NOMO-1 (cell line): ENCODE measurements at regions not wholly inside any gene's neighbourhood (a gene's known extent, or its start where the extent isn't known, plus 50 kb on each side); places are given as distances from the start of the nearest gene placed in this dataset.

ENCODE experiments used
- DNase-seq, 2 experiments: peaks; one replicate each; lab custom pipeline; 2025; ENCODE audit not compliant: unreplicated experiment in 2 of 2; lab: John Stamatoyannopoulos, UW

DNA sequence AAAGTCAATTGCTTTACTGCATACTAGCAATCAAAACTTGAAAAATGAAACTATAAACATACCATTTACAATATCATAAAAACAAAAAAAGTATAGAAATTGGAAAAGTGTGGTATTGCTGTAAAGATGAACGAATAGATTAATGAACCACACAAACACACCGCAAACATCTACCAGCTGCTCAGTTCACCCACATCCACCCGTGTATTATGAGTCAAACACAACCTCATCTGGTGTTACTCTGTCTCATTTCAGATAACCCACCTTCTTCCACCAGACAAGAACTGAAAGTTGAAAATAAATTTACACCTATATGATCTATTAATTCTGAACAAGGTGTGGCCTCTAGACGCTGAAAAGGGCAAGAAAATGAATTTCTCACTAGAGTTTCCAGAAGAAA, 53.3 kb downstream of the BLID start:
- DNase-seq: no peak

DNA sequence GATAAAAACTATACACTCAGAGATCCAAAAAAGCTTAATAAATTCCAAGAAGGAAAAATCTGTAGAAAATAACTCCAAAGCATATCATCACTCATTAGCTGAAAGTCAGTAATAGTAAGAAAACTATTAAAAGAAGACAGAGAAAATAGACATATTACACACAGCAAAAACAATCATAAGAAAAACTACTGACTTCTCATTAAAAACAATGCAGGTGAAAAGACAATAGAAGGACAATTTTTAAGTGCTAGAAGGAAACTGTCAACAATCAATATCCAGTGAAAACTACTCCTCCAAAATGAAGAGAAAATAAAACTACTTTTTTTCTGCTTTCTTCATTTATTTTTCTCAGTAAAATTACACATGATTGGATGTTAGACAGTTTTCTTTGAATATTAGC, 56.5 kb downstream of the BLID start:
- DNase-seq: no peak

DNA sequence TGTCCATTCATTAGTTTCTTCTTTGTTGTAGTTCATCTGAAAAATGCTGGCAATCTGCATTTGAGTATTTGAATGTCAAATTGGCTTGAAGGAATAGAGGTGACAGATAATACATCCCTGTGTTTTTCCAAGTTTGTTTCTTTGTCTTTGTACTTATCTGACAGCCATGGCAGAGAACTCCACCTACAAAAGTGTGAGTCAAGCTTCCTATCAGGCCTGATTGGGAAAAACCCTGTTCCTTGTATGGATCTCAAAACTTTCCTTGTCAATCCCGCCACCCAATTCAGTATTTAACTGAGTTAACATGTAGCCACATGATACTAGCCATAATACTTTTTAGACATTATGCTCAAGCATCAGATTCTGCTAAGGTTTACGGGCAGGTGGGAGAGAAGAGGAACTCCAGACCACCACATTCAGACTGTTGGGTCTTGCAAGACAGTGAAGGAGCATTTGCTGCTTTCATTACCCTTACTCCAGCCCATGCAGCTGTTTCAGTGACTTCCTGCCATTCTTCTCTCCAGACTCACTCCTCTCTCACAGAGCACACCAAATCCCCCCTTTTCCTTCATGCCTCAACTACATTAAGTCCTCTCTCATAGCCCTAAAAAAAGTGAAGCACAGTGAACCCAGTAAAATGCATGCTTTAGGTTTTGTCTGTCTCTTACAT, 65.9 kb downstream of the BLID start:
- no peak for DNase-seq

DNA sequence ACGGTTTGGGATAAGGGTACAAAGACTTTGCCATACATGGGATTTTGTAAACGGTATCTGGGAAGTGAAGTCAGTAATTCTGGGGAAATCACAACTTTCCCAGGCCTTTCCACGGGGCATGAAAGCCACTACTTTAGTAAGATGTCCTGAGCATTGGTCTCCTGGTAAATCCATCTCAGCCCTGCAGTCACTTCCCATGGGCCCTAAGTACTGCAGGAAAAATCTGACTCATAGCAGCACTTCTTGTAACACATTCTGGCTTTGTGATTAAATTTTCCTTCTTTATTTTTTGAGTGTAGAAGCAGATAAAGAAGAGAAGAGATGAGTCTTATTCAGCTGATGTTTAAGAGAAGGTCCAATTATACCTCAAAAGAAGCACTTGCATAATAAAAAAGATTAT, 67.6 kb downstream of the BLID start:
- DNase-seq: no peak

DNA sequence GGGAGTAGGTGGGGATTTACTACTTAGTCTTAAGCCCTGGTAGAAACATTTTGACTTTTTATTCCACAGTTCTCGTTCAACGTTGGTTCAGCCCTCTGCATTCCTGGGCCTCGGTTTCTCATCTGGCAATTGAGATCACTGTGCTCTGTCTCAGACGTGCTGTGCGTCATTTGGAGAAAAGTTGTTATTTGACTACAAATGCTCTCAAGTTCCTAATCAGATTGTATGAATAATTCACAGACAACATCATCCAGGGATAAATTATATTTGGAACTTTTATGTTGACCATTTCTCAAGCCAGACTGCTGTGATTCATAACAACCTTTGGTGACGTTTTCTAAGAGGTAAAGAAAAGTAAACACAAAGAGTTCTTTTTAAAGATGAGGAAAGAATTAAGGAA, 69.2 kb downstream of the BLID start:
- no peak for DNase-seq

DNA sequence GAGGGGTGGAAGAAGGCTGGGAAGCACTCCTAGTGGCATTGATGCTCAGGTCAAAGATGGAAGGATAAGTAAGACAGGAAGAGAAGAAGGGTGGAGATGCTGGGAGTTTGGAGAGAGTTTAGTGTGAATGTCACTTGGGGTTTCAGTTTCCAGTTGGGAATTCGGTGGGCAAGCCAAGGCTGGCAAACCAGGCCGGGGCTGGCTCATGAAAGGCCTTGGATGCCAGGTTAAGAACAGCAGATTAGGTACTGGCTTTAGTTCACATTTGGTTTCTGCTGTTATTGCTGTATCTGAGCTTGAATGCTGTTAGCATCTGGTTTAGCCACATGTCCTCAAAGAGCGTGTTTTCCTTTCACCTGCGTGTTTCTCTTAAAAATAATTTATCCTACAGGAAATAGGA, 69.6 kb downstream of the BLID start:
- no peak for DNase-seq

DNA sequence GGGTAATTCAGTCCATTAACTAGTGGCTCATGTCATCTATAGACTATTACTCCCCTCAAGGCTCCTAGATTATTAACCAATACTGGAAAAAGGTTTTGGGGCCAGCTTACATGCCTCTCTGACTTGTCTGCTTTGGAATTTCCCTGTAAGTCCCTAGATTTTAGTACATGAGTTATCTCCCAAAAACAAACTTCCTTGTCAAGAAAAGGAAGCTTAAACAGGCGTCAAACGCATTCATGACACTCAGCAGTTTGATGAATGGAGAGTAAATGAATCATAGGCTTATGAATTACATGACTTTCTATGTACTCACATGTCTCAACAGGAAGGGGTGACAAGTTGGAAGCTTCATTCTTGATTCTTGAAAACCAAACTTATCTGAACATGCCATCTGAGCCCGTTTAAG, 70.8 kb downstream of the BLID start:
- DNase-seq: no peak

DNA sequence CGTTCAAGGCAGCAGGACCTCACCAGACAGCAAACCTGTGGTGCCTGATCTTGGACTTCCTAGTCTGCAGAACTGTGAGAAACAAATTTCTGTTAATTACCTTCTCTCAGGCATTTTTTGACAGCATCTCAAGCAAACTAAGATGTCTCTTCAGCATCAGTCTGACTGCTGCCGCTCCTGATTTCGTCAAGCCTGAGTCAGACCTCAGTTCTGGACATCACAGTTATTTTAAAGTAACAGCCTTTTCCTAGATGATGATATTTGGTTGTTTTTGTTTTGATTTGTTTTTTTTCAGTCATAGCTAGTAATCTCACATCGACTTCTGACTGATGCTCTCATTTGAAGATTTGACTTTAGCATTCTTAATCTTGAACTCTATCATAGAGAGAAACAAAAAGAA, 71.9 kb downstream of the BLID start:
- no peak for DNase-seq

DNA sequence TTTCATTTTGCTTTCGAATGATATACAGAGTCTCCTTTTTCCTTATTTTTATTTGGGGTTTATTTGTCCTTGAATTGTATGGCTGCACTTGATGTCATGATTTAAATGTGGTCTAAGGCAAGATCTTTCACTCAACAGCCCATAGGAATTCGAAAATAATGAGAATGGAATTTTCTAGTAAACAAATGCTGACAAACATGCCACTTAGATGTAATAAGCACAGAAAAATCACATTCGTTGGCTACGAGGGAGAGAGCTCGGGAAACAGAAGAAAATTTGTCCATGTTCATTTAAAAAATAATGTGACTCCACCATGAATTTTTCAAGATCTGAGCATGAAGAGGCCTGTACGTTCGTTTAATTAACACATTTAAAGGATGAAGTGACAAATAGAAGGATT, 73.0 kb downstream of the BLID start:
- DNase-seq: no peak

DNA sequence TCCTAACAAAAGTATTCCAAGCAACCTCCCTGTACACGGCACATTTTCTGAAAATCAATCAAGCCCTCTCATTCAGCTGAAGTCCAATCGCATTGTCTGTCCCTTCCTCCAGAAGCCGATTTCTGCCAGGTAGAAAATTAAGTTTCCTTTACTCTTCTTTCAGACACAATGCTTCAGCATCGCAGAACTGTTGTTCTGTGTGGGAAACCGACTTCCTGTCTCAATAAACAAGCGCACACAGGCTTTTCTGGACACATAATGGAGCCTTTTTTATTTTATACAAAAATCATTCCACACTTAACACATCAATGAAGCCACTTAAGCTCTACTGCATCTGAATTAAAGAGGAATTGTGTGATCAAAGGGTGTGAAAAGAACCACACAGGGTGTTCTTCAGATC, 75.6 kb downstream of the BLID start:
- DNase-seq: no peak

DNA sequence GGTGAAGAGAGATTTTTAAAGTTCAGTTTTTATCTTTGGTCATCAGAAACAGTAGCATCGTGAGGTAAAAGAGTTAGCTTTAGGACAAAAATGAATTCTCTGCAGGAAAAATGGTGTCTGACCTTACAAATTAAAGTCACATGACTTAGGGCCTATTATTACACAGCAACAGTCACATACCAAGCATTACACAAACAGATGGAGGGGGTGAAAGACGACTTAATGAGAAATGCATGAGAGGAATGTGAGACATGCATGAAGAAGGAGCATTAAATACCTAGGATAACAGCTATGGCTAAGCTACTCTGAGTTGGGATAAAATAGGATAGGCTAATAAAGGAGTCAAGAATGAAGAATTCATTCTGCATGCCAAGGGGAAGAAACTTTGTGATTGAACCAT, 77.5 kb downstream of the BLID start:
- no peak for DNase-seq

DNA sequence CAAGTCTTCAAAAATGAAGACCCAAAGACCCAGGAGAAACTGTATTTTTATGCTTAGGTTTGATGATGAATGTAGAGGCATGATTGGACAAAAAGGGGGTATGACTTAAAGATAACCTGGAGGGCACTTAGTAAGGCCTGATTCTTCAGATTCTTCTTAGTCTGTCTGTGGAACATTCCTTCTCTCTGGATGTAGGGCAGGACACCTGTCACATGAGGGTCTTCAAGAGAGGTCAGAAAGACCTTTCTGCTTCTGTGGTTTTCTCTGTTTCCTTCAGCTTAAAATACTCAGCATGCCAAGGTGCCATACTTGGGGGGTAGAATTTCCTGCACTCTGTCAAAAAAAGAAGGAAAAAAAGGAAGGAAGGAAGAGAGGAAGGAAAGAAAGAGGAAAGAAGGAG, 78.1 kb downstream of the BLID start:
- no peak for DNase-seq

DNA sequence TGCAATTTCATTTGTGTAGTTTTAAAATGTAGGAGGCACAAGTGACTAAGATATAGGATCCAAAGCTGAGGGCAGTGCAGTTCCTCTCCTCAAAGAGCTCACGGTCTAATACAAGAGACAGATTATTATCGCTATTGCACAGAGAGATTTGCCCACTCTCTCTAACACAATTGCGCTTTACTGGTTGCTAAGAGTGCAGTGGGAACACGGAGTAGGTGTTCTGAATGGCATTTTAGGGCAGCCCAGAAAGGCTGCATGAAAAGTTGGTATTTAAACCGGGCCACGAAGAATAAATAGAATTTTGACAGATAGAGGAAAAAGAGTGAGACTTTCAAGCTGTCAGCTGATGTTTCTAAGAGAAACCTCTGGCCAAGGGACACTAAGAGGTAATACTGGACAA, 79.5 kb downstream of the BLID start:
- DNase-seq: no peak

DNA sequence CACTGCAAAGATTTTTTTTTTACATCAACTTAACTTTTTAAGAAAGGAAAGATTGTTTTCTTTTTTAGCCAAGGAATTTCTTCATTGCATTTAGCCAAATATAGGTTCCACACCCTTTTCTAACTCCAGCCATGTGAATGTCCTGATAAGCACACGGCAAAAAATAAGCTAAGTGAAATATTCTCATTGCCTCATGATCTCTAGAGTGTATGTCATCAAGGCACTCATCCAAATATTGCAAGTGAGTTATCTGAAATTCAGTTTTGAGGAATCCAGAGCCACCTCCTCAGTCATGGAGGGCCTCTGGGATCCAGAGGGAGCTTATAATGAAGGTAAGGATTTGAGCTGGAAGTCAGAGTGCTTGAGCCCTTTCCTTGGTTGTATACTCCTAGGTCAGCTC, 80.0 kb downstream of the BLID start:
- no peak for DNase-seq

DNA sequence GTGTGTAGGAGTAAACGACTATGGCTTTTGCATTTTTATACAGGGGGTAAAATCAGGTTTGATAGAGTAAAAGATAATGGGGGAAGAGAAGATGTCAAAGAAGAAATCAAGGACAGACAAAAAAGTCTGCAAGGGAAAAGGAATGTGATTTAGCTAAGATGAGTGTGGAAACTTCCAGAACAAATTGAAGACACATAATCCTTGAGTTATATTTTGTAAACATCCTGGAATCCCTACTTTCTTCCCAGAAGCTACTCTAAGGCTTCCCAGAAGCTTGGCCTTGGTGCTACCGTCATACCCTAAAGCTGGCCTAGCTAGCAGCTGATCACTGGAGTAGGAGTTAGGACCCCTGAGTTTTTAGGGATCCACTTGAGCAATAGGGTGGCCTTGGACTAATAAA, 82.4 kb downstream of the BLID start:
- no peak for DNase-seq

DNA sequence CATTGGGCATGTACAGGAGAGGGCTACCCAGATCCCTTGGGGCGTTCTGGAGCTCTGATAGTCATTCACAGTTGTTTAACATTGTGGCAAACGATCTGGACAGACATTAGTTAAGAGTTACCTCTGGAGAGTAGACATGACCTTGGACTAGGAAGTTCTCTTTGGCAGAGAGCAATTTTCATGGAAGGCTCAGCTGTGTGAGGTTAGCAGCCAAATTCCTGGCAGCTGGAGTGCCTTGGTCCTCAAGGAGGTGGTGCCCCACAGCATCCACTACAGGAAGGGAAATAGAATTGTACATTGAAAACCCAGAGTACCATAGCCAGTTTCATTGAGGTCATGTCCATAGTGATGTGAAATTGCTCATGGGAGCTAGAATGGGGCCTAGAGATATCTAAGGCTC, 82.8 kb downstream of the BLID start:
- no peak for DNase-seq

DNA sequence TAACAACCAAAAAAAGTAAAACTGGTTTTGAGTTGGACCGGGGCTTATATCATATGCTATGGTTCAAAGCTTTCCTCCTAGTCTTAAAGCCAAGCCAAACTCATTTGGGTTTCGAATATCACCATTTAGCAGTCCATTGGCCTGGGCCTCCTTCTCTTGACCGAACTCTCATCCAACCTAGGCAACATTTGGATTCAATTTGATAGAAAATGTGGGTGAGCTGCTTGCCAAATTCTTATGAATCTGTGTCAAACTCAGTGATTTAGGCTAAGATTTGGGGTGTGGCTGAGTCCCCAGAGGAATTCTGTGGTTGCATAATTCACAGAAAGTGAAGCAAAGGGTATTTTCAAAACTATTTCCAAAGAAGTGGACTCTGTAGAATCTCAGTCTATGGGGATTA, 83.7 kb downstream of the BLID start:
- no peak for DNase-seq

DNA sequence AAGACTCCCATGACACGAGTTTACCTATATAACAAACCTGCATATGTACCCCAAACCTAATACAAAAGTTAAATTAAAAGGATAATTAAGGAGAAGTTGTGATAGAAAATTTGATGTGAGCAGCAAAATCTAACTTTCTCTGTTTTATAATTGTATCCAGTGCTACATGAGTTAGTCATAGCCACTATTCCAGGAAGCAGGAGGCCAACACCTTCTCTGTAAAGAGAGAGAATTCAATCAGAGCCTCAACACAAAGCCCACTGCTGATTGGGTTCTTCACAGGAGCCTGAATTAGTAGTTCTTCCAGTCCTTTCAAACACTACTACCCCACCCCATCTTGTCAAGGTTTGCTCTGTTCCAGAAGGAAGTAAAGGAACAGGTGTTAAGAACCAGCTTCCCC, 84.2 kb downstream of the BLID start:
- DNase-seq: no peak

DNA sequence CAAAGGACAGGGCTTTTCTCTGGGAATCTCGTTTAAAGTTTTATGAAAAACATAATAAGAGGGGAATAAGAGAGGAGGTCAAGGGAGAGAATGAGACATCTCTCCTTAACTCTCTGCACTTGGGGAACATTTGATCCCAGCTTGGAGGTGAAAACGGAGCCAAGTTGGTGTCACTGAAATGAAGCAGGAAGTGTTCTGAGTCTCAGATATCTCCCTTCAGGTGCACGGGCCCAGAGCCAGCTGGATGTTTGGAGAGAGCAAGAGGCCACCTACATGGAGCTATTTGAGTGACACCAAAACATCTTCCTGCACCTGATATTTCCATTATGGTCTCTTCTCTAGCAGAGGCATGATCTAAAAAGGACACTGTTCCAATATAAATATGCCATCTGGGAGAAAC, 85.7 kb downstream of the BLID start:
- no peak for DNase-seq

DNA sequence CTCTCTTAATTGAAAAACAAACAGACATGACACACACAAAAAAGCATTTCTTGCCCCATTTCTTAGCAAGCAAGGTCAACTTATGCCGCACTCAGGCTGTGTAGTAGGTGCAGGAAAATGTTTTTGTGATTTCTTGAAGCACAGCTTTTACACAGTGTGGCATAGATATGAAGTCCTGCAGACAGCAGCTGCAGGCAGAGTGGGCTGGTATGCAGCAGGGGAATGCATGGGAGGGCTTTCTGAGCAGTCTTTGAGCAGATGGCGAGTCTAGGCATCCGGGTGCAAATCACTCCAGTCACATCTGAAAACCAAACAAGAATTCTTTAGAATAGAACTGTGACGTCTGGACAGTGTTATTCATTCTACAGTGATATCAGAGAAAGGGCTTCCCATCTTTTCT, 87.5 kb downstream of the BLID start:
- no peak for DNase-seq

DNA sequence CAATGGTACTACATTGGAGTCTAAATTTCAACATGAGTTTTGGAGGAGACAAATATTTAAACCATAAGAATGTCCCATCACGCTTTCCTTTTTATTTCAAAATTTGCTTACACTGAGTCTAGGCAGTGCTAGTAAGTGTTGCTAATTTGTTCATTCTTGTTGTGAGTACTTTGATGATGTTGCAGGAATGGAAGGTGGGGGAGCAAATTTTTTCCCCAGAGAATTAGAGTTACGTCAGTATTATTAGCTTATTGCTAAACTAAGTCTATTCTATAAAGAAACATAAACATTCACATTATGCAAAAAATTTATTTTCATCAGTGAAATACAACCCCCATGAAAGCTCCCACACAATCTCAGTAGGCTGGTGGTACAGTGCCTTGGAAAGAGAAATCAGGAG, 88.0 kb downstream of the BLID start:
- no peak for DNase-seq

DNA sequence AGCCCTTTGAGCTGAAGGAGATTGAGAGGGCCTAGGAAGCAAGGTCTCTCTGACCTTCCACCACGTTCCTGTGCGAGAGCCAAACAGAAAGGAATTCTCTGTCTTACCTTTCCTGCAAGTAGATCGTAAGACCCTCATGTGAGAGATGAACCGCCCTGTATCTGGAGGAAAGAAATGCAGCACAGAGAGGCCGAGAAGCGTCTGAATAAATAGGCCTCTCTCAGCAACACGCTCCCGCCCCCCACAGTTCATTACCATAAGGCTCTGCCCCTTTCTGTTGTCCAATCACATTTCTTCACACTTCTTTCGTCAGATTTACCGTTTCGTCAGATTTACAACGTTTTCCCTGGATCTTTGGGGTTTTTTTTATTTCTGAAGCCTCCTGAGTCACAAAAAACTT, 90.3 kb downstream of the BLID start:
- DNase-seq: no peak

DNA sequence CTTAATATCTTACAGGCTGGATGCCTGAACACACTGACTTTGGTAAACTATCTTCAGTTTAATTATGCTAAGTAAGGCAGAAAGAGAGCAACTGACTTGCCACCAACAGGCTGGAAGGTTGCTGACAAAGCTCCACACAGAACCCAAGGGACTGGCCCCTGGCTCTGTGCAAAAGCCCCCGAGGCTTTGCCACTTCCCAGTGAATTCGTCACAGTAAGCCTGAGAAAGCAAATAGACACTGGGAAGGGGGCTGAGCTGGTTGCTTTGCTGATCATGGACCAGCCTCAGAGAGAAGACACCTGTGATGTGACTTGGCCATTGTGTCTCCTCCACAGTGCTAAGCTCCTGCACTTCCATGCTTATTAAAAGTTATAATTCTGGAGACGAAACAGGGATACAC, 91.7 kb downstream of the BLID start:
- no peak for DNase-seq
